Limb (tissue), 2 donors: ENCODE measurements at regions not wholly inside any gene's neighbourhood (a gene's known extent, or its start where the extent isn't known, plus 50 kb on each side); places are given as distances from the start of the nearest gene placed in this dataset.

Source experiments
- DNase-seq, 2 donors: peaks; one replicate each; pipeline ENCODE4 v3.0.0-alpha.2; 2016; ENCODE audit errors: extremely low spot score in 2 of 2

- DNase-seq, result no peak
Observed at GRCh38 chr12:45627407-45628069, 102.0 kb upstream of the ARID2 start.

- DNase-seq, result no peak
Observed at GRCh38 chr12:45629292-45629691, 100.2 kb upstream of the ARID2 start.

- DNase-seq, result no peak
Observed at GRCh38 chr12:45633733-45634132, 95.8 kb upstream of the ARID2 start.

- no peak for DNase-seq
Observed at GRCh38 chr12:45634273-45634917, 95.1 kb upstream of the ARID2 start.

- DNase-seq, result no peak
Observed at GRCh38 chr12:45637242-45637641, 92.3 kb upstream of the ARID2 start.

GRCh38 chr12:45637706-45638105, 91.8 kb upstream of the ARID2 start:
- no peak for DNase-seq

- no peak for DNase-seq
Observed at GRCh38 chr12:45638386-45638785, 91.1 kb upstream of the ARID2 start.

- peak in 1 of 2 donors; percentile 36 for DNase-seq
Observed at GRCh38 chr12:45644541-45644940, 85.0 kb upstream of the ARID2 start.

GRCh38 chr12:45646851-45647581, 82.5 kb upstream of the ARID2 start:
- DNase-seq, result no peak

- DNase-seq, result no peak
Observed at GRCh38 chr12:45648070-45648469, 81.4 kb upstream of the ARID2 start.

GRCh38 chr12:45651029-45651428, 78.5 kb upstream of the ARID2 start:
- DNase-seq, result no peak

- no peak for DNase-seq
Observed at GRCh38 chr12:45654002-45654665, 75.4 kb upstream of the ARID2 start.

- no peak for DNase-seq
Observed at GRCh38 chr12:45655186-45655585, 74.3 kb upstream of the ARID2 start.

- DNase-seq, result no peak
Observed at GRCh38 chr12:45655743-45656142, 73.8 kb upstream of the ARID2 start.

- no peak for DNase-seq
Observed at GRCh38 chr12:45658020-45658419, 71.5 kb upstream of the ARID2 start.

GRCh38 chr12:45660330-45660729, 69.2 kb upstream of the ARID2 start:
- no peak for DNase-seq

- DNase-seq, result peak in 1 of 2 donors; percentile 24
Observed at GRCh38 chr12:45663455-45663854, 66.1 kb upstream of the ARID2 start.

- DNase-seq, result no peak
Observed at GRCh38 chr12:45665941-45666340, 63.6 kb upstream of the ARID2 start.

GRCh38 chr12:45666396-45666795, 63.1 kb upstream of the ARID2 start:
- DNase-seq, result no peak

GRCh38 chr12:45666816-45667215, 62.7 kb upstream of the ARID2 start:
- no peak for DNase-seq

GRCh38 chr12:45667761-45668160, 61.7 kb upstream of the ARID2 start:
- no peak for DNase-seq

- no peak for DNase-seq
Observed at GRCh38 chr12:45668641-45669040, 60.9 kb upstream of the ARID2 start.
